Esophagus muscularis mucosa (tissue), 4 donors: ENCODE measurements at regions not wholly inside any gene's neighbourhood (a gene's known extent, or its start where the extent isn't known, plus 50 kb on each side); places are given as distances from the start of the nearest gene placed in this dataset.

Experiments used
- DNase-seq: peaks from one replicate; pipeline ENCODE4 v3.0.0-alpha.2; 2017; ENCODE audit errors: extremely low spot score
- H3K27ac ChIP-seq, 4 donors: fragments of 200-600 bp; sonication (generic); replicated peaks in 1 of 4; 1 replicate in 3 of 4; 2 replicates in 1 of 4; pipeline ENCODE4 v1.5.1; 2016 to 2019; ENCODE audit warnings: mild to moderate bottlenecking in 1 of 4
- H3K27me3 ChIP-seq, 4 donors: fragments of 200-600 bp; sonication (generic); one replicate each; pipeline versions ENCODE4 v1.5.1 to v1.6.0; 2016 to 2019
- H3K36me3 ChIP-seq, 4 donors: fragments of 200-600 bp; sonication (generic); one replicate each; pipeline ENCODE4 v1.5.1; 2016 to 2019
- H3K4me1 ChIP-seq, 4 donors: fragments of 200-600 bp; sonication (generic); one replicate each; pipeline ENCODE4 v1.5.1; 2016 to 2019
- H3K4me3 ChIP-seq, 4 donors: fragments of 200-600 bp; sonication (generic); 1 replicate in 2 of 4; 2 replicates in 2 of 4; pipeline ENCODE4 v1.5.1; 2016 to 2019; ENCODE audit warnings: mild to moderate bottlenecking in 4 of 4, moderate library complexity in 1 of 4
- H3K9me3 ChIP-seq, 4 donors: fragments of 200-600 bp; sonication (generic); 1 replicate in 3 of 4; 2 replicates in 1 of 4; pipeline ENCODE4 v1.5.1; 2016 to 2019
- CTCF ChIP-seq, 3 experiments: fragments of 200-600 bp in 2 of 3; fragments of 450-650 bp in 1 of 3; sonication (generic) in 2 of 3; IDR thresholded peaks; one replicate each; pipeline ENCODE4 v1.5.1; 2017 to 2019; ENCODE audit warnings: antibody characterized with exemption in 3 of 3, mild to moderate bottlenecking in 2 of 3, moderate library complexity in 1 of 3
- EP300 ChIP-seq: sonication (generic); formaldehyde crosslinking; IDR thresholded peaks from one replicate; pipeline ENCODE4 v1.6.1; 2017; ENCODE audit warnings: antibody characterized with exemption
- POLR2A ChIP-seq: fragments of 450-650 bp; IDR thresholded peaks from one replicate; pipeline ENCODE4 v1.6.1; 2017; ENCODE audit warnings: antibody characterized with exemption, moderate library complexity, mild to moderate bottlenecking, low read depth
- POLR2AphosphoS5 ChIP-seq, 2 donors: sonication (generic); formaldehyde crosslinking; IDR thresholded peaks; one replicate each; pipeline ENCODE4 v1.6.1; 2017; ENCODE audit warnings: antibody characterized with exemption in 2 of 2
- WGBS: methylation state at CpG from one replicate; pipeline ENCODE4 v1.1.5; 2018; 5-methylcytosine and 5-hydroxymethylcytosine counted together
- intact Hi-C: fragments of 100-400 bp; cut with DNase I; formaldehyde crosslinking; loops from one replicate; pipeline ENCODE4 v1.15.1; 2023

DNA sequence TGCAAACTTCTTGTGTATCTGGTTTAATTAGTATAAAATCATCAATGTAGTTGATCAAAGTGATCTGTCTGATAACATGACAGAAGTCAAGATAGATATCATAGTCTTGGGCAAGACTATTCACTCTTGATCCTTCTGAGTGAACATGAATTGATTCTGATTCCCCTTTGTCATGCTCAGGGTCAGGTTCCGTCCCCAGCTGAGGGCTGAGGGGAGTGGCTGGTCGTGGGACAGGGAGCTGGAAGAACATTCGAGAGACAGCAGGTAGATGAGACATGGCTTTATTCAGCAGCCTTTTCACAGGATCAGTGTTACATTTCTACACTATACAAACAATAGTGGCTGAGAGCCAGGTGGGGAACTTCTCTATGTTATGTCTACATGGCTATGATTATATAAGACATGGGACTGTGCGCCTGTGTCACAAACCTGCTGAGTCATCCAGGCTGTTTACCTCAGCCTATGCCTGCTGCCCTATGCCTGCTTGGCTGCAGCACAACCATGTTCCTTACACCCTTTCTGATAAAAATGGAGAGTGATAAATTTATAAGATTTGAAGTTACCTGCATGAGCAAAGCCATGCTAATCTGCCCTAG lies 586.9 kb upstream of the NR3C2 start:
- H3K27me3 ChIP-seq: no peaks in the 10 kb centered on the region
- H3K4me3 ChIP-seq: no peak overlapping the region
- no peaks in the 10 kb centered on the region for H3K9me3 ChIP-seq
- 84% methylated on average over 4 of the region's 4 CpGs for WGBS
- intact Hi-C loops: no loop called here
- H3K4me1 ChIP-seq: no peaks in the 10 kb centered on the region
- TF ChIP-seq POLR2A (no peak), POLR2AphosphoS5 (IDR thresholded peaks at IDR 0.05) (no peak), CTCF (IDR thresholded peaks at IDR 0.05) (no peak), EP300 (no peak)
- no peak overlapping the region for H3K27ac ChIP-seq
- H3K36me3 ChIP-seq: no peaks in the 10 kb centered on the region
- no peak for DNase-seq

DNA sequence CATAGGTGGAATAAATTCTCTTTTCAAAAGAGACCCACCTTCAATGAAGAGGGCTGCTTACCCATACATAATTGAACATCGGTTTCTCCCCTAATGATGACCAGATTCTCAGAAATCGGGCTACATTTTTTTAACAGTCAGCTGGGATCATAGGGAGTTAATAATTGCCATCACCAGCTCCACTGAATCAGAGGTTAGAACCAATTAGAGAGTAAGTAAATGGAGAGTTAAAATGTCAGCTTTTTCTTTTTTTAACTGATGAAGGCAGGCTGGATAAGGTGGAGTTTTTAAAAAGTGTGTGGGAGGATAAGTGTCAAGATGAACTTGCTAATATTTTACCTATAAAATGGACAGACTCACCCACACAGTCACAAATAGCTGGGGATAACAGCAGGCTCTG lies 584.5 kb upstream of the NR3C2 start:
- 86% methylated on average over 2 of the region's 2 CpGs for WGBS
- Histone ChIP-seq H3K36me3 (no peaks in the 10 kb centered on the region), H3K27ac (no peak overlapping the region), H3K27me3 (no peaks in the 10 kb centered on the region), H3K4me3 (no peak overlapping the region), H3K9me3 (no peaks in the 10 kb centered on the region), H3K4me1 (no peaks in the 10 kb centered on the region)
- DNase-seq: no peak
- intact Hi-C loops: no loop called here
- no peak for TF ChIP-seq POLR2AphosphoS5 (IDR thresholded peaks at IDR 0.05)
- no peak for TF ChIP-seq POLR2A
- TF ChIP-seq CTCF (IDR thresholded peaks at IDR 0.05): no peak
- TF ChIP-seq EP300: no peak

- Histone ChIP-seq H3K4me3 (no peak overlapping the region), H3K9me3 (peaks cover 0 to 3% (median 0%) of the 10 kb centered on the region in 4 donors), H3K27ac (no peak overlapping the region), H3K27me3 (no peaks in the 10 kb centered on the region), H3K36me3 (no peaks in the 10 kb centered on the region), H3K4me1 (no peaks in the 10 kb centered on the region)
- no peak for DNase-seq
- intact Hi-C loops: no loop called here
- 52% methylated on average over 6 of the region's 6 CpGs for WGBS
- TF ChIP-seq POLR2A (no peak), CTCF (IDR thresholded peaks at IDR 0.05) (no peak), EP300 (no peak), POLR2AphosphoS5 (IDR thresholded peaks at IDR 0.05) (no peak)
Measured at GRCh38 chr4:149017002-149017734, 575.0 kb upstream of the NR3C2 start.

GRCh38 chr4:149009223-149009622 lies 567.0 kb upstream of the NR3C2 start:
- no peak for DNase-seq
- H3K4me3 ChIP-seq: no peak overlapping the region
- TF ChIP-seq EP300 (no peak), POLR2AphosphoS5 (IDR thresholded peaks at IDR 0.05) (no peak), CTCF (IDR thresholded peaks at IDR 0.05) (no peak), POLR2A (no peak)
- H3K36me3 ChIP-seq: no peaks in the 10 kb centered on the region
- no peaks in the 10 kb centered on the region for H3K27me3 ChIP-seq
- WGBS: 94% methylated on average over 2 of the region's 2 CpGs
- no peak overlapping the region for H3K27ac ChIP-seq
- peaks cover 0 to 9% (median 0%) of the 10 kb centered on the region in 4 donors for H3K9me3 ChIP-seq
- intact Hi-C loops: no loop called here
- H3K4me1 ChIP-seq: no peaks in the 10 kb centered on the region
